ENCODE measurements at regions not wholly inside any gene's neighbourhood (a gene's known extent, or its start where the extent isn't known, plus 50 kb on each side); places are given as distances from the start of the nearest gene placed in this dataset.

GRCh38 chr2:138997856-138998517, 217.8 kb upstream of the NXPH2 start (continued):
- TF ChIP-seq ZNF169 (tag by site-specific recombination; IDR thresholded peaks at IDR 0.05) (no peak), EGR2 (tag by site-specific recombination; IDR thresholded peaks at IDR 0.05; ENCODE audit: low read depth) (no peak)

DNA sequence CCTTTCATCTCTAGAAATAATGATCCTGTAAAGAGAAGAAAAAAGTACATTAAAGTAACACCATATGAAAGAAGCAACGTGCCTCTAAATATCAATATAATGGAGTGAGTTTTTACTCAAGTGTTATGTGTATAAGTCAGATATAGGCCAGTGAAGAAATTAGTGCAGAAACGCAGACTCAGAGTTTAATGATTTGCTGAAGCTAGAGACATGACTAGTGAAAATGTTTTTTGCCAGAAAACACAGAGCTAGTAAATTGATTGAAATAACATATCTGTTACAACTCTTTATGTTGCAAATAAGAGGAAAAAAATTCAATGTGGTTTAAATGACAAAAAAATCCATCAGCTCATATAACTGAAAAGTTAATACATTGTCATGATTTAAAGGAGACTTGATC, 217.2 kb upstream of the NXPH2 start:
- no peak overlapping the region for H3K4me3 ChIP-seq (ENCODE audit: low read depth, low read length)
- TF ChIP-seq ZBTB7A (tag by site-specific recombination; IDR thresholded peaks at IDR 0.05; ENCODE audit: low read depth) = no peak
- no peak for TF ChIP-seq ZNF514 (tag by site-specific recombination; IDR thresholded peaks at IDR 0.05)
- TF ChIP-seq ZNF362 (tag by site-specific recombination; IDR thresholded peaks at IDR 0.05) = no peak
- TF ChIP-seq ZNF473 (tag by site-specific recombination; IDR thresholded peaks at IDR 0.05) = no peak
- TF ChIP-seq ZNF629 (tag by site-specific recombination; IDR thresholded peaks at IDR 0.05) = no peak
- TF ChIP-seq SALL2 (tag by site-specific recombination; IDR thresholded peaks at IDR 0.05; ENCODE audit: borderline replicate concordance) = no peak
- TF ChIP-seq SCRT2 (tag by site-specific recombination; IDR thresholded peaks at IDR 0.05) = no peak
- TF ChIP-seq ZNF585B (tag by site-specific recombination; IDR thresholded peaks at IDR 0.05) = no peak
- no peaks in the 10 kb centered on the region for H3K4me1 ChIP-seq (ENCODE audit: control insufficient read depth, insufficient read depth, low read length)
- no peaks in the 10 kb centered on the region for H3K9me3 ChIP-seq (ENCODE audit: control insufficient read depth, insufficient read depth, low read depth, low read length)
- H3K27ac ChIP-seq (ENCODE audit: extremely low read depth, low read depth, low read length) = no peak overlapping the region
- no peaks in the 10 kb centered on the region for H3K36me3 ChIP-seq (ENCODE audit: control insufficient read depth in 2 of 2, insufficient read depth in 1 of 2, low read length in 2 of 2)
- CTCF ChIA-PET = interaction anchor here (0.5 kb wide), 1 partner anchor 16 kb away, joined by 4 read pairs; no protein-coding TSS in a partner anchor
- POLR2A ChIA-PET = no interaction called here

DNA sequence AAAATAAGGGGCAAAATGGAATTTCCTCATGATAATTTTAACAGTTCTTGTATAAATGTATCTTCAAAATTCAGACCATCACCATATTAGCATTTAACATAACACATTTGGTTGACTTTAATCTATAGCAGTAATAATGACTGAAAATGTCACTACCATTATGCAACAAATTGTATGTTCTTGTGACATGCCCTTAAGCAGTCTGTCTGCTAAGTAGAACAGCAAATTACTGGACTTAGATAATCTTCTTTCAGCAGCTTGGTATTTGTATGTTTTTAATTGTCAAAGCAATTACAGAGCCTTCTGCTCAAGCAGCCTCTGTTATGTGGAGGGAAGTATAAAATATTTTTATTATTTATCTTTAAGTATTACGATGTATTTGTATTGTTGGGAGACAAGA, 214.3 kb upstream of the NXPH2 start:
- POLR2A ChIA-PET = no interaction called here
- Histone ChIP-seq H3K4me1 (ENCODE audit: control insufficient read depth, insufficient read depth, low read length) (no peaks in the 10 kb centered on the region), H3K9me3 (ENCODE audit: control insufficient read depth, insufficient read depth, low read depth, low read length) (no peaks in the 10 kb centered on the region), H3K27ac (ENCODE audit: extremely low read depth, low read depth, low read length) (no peak overlapping the region), H3K36me3 (ENCODE audit: control insufficient read depth in 2 of 2, insufficient read depth in 1 of 2, low read length in 2 of 2) (no peaks in the 10 kb centered on the region), H3K4me3 (ENCODE audit: low read depth, low read length) (no peak overlapping the region)
- CTCF ChIA-PET = no interaction called here
- no peak for TF ChIP-seq ZNF776 (tag by site-specific recombination; IDR thresholded peaks at IDR 0.05; ENCODE audit: borderline replicate concordance)
- TF ChIP-seq ZNF302 (tag by site-specific recombination; IDR thresholded peaks at IDR 0.05; ENCODE audit: low read depth) = no peak
- no peak for TF ChIP-seq ZNF610 (tag by site-specific recombination; IDR thresholded peaks at IDR 0.05; ENCODE audit: borderline replicate concordance)
- TF ChIP-seq ZNF677 (tag by site-specific recombination; IDR thresholded peaks at IDR 0.05) = no peak
- no peak for TF ChIP-seq ZNF146 (tag by site-specific recombination; IDR thresholded peaks at IDR 0.05)
- TF ChIP-seq ZNF175 (tag by site-specific recombination; IDR thresholded peaks at IDR 0.05) = no peak

DNA sequence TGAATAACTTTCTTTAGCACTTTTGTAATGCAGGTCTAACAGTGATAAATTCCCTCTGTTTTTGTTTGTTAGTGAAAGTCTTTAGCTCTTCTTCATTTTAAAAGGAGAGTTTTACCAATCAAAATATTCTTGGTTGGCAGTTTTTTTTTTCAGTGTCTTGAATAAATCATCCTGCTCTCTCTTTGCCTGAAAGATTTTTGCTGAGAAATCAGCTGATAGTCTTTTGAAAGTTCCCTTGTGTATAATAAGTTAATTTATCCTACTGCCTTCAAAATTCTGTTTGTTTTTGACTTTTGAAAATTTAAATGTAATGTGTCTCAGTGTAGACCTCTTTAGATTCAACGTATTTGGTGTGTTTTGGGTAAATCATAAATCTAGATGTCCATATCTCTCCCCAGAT, 205.7 kb upstream of the NXPH2 start:
- CTCF ChIA-PET = interaction anchor here (0.6 kb wide), 1 partner anchor 14 kb away, joined by 3 read pairs; no protein-coding TSS in a partner anchor
- Histone ChIP-seq H3K36me3 (ENCODE audit: control insufficient read depth in 2 of 2, insufficient read depth in 1 of 2, low read length in 2 of 2) (no peaks in the 10 kb centered on the region), H3K4me1 (ENCODE audit: control insufficient read depth, insufficient read depth, low read length) (no peaks in the 10 kb centered on the region)

More for the DNA sequence above, 205.7 kb upstream of the NXPH2 start:
- Histone ChIP-seq H3K4me3 (ENCODE audit: low read depth, low read length) (no peak overlapping the region), H3K27ac (ENCODE audit: extremely low read depth, low read depth, low read length) (no peak overlapping the region), H3K9me3 (ENCODE audit: control insufficient read depth, insufficient read depth, low read depth, low read length) (no peaks in the 10 kb centered on the region)
- TF ChIP-seq SCRT1 (tag by site-specific recombination; IDR thresholded peaks at IDR 0.05; ENCODE audit: borderline replicate concordance) (no peak), ZNF791 (tag by site-specific recombination; IDR thresholded peaks at IDR 0.05) (peak; percentile 90), SETDB1 (IDR thresholded peaks at IDR 0.05; ENCODE audit: insufficient read length, low read length) (peak; percentile 62), ZNF670 (tag by site-specific recombination; IDR thresholded peaks at IDR 0.05; ENCODE audit: low read depth) (no peak), ZNF140 (tag by site-specific recombination; IDR thresholded peaks at IDR 0.05) (no peak), KLF8 (tag by site-specific recombination; IDR thresholded peaks at IDR 0.05) (no peak)
- POLR2A ChIA-PET = no interaction called here
